GM18858 (cell line): ENCODE measurements at regions not wholly inside any gene's neighbourhood (a gene's known extent, or its start where the extent isn't known, plus 50 kb on each side); places are given as distances from the start of the nearest gene placed in this dataset.
"Not testable (repeated sequence)": the region's sequence is repeated elsewhere in the genome, so short reads cannot be mapped to it uniquely, and the experiment has no call there.

ENCODE experiments used
- ATAC-seq: cut with Tn5 transposase; IDR thresholded peaks from one replicate; pipeline ENCODE4 v1.9.1; 2021; ENCODE audit not compliant: unreplicated experiment

DNA sequence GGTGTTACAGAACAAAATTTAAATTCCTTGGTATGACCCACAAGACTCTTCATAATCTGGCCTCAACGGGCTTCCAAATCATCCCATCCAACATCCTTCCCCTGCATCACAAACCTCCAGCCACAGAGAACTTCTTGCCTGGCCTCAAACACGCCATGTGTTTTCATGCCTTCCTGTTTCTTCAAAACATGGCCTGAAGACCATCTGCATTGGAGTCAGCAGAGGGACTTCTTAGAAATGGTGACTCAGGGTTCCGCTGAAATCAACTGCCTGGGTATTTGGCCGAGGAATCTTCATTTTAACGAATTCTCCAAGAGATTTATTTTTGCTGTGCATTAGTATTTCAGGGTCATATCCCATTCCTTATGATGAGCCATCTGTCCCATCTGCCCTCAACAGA lies 138.1 kb upstream of the RAP2B start:
- ATAC-seq = no peak

DNA sequence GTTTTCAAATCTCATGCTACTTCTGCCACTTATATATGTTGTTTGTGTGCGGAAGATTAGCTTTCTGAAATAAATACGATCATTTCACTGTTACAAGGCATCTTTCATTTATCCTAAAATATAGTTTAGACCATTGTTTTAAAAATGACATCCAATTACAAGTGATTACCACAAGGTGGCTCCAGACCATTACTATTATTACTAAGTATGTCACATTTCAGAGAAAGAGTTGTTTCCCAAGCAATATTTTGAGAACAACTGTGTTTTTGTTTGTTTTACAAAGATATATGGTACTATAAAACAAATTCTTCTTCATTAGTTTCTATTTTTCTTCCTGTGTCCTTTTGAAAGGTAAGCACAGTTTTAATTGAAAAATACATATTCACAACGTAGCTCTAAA lies 136.0 kb upstream of the RAP2B start:
- peak; percentile 57 for ATAC-seq

DNA sequence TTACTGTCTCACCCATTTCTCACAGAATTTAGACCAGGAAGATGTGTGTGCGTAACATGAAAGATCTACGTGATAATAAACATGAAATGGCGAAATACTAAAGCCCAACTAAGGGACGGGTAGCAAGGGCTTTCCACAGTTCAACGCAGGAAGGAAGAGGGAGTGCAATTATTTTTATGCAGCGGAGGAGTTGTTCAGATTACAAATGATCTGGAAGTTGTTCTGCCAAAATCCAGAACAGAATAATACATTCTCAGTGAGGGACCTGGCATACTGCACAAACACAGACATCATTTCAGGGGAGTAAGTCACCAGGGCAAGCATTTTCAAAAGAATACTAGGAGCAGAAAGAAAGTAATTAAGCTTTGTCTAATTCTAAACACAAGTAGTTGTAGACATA lies 133.6 kb upstream of the RAP2B start:
- no peak for ATAC-seq

DNA sequence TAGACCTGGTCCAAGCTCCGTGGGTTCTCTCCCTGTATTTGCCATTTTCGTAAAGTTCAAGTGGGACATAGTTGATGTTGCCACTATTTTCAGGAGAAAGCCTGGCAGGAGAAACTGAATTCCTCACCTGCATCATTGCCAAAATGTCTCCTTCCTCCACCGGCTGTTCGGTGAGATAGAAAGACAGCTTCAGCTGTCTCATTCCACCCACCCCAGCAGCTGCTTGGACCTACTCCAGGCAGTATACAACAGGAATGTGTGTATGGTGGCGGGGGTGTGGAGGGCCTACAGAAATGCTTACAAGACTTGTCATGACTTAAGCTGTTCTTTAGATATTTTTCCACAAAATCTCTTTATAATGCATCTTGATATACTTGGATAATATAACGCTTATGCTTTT lies 132.7 kb upstream of the RAP2B start:
- ATAC-seq = no peak

DNA sequence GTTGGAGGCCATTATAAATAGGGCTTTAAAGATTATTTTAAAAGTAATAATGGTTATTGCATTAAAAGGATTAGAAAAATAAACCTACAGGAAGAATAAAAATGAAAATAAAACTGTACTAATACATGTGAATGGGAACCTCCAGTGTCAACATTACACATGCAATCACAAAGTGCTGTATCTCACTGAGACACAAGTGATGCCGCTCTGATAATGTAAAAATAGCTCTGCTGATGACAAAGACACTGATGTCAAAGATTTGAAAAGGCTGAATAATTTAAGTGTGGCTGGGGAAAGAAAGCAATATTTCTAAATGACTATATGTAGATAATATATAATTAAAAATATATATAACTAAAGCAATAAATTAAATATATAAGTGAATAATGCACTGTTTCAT lies 129.1 kb upstream of the RAP2B start:
- no peak for ATAC-seq

DNA sequence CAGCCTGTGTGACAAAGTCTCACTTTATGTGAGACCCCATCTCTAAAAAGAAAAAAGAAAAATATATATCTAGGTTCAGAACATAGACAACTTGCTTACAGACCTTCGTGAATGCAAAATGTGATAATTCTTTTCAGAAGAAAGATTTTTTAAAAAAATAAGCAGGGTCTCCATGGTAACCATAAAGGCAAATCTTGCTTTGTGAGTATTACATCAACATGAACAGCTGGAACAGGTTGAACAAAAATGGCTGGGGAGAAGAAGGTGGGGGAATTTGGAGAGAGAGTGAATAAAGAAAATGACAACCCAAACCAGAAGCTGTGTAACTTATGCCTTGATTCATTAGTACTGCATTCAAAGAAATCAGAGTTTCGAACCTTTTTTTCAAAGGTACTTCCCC lies 125.2 kb upstream of the RAP2B start:
- no peak for ATAC-seq

DNA sequence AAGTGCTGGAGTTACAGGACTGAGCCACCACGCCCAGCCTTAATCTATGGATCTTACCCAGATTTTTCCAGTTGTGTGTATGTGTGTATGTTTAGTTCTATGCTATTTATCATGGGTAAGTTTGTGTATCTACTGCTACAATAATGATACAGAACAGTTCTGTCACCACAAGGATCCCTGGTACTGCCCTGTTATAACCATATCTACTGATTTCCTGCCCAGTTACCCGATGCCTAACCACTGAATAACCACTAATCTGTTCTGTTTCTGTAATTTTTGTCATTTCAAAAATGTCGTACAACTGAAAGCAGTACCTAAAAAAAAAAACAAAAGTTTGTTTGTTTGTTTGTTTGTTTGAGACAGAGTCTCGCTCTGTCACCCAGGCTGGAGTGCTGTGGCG lies 123.7 kb upstream of the RAP2B start:
- no peak for ATAC-seq

DNA sequence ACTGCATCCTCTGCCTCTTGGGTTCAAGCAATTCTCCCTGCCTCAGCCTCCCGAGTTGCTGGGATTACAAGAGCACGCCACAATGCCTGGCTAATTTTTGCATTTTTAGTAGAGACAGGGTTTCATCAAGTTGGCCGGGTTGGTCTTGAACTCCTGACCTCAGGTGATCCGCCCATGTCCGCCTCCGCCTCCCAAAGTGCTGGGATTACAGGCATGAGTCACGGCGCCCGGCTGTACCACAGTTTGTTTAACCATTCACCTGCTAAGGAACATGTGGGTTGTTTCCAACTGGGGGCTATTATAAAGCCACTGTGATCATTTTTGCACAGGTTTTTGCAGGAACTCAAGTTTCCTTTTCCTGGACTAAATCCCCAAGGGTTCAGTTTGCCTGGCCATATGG lies 123.2 kb upstream of the RAP2B start:
- no peak for ATAC-seq

DNA sequence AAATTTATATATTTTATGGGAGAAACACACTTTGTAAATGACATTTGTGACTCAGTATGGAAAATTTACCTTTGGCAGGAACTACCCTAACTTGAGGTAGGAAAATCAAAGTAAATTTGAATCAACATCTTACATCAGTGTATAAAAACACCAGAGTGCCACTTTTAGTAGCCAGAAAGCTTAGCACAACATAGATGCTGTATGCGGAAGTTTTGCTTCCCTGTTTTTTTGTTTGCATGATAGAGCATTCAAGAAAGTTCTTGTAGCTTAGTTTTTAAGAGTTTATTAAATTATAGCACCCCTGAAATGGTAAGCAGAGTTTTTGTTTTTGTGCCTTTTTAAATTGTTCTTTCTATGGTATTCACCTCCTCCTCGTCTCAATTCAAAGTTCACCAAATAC lies 120.8 kb upstream of the RAP2B start:
- no peak for ATAC-seq

DNA sequence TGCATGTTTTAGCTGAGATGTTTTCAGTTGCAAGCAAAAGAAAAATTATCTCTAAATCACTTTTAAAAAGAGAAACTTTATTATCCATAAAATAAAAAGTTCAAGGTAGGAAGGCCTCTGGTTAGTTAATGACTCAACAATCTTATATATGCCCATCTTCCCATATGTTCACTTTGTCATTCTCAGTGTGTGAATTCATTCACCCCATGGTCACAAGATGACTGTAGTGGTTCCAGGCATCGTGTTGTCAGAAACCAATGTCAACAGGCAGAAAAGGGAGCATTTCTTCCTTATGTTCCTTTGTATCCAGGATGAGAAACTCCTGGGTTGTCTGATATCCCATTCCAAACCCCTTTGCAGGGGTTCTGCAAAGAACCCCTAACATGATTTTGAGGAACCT lies 119.9 kb upstream of the RAP2B start:
- no peak for ATAC-seq

DNA sequence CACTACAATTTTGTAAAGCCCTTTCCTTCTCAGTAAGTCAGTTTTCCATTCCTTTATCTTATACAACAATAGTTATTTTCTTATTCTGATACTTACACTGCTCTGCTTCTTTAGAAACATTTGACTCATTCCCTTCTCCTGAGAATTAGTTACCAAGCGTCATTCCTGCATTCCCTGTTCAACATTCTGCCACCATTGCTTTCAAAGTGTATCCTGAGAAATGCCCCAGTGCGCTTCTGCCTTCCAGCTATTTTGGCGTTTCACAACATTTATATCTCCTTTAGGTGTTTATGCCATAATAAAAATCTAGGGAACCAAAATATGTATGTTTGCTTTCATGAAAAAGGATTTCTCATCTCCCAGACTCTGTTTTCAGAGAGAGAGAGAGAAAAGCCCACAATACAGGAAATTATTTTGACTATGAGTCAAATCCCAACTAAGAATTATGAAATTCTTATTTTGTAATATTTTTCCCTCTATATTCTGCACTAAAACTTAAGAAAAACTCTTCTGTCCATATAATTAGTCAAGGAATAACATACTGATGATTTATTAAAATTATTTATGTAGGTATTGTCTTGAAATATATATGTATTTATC lies 118.2 kb upstream of the RAP2B start:
- ATAC-seq = no peak

DNA sequence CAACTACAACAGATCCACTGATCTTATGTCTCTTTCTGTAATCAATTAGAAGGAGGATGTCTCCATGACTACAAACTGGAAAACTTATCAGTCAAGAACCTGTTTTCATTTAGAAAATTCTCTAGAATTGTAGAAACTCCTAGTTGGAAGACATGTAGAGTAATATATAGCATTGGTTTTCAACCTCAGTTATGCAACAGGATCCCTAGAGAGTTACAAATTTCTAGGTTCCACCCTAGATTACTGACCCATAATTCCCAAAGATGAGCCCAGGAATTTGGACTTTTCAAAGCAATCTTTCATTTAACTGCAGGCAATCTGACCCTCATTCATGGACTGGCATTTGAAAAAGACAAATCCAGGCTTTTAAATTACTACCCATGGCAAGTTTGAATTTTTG lies 116.9 kb upstream of the RAP2B start:
- no peak for ATAC-seq

DNA sequence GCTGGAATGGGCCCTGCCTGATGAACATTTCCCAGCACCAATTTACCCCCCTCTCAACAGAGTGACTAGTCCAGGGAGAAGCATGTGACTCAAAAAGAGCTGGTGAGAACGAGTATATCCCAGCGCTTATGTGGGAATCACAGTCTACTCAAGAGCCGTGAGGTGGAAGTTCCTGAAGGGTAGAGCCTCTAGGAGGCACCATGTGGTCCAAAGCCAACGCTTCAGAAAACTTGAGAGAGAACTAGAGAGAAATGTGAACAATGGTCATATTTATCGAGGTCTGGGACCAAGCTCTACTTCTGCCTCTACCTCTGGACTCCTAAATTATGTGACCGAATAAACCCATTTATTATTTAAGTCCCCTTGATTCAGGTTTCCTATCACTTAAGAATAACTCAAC lies 111.0 kb upstream of the RAP2B start:
- no peak for ATAC-seq

DNA sequence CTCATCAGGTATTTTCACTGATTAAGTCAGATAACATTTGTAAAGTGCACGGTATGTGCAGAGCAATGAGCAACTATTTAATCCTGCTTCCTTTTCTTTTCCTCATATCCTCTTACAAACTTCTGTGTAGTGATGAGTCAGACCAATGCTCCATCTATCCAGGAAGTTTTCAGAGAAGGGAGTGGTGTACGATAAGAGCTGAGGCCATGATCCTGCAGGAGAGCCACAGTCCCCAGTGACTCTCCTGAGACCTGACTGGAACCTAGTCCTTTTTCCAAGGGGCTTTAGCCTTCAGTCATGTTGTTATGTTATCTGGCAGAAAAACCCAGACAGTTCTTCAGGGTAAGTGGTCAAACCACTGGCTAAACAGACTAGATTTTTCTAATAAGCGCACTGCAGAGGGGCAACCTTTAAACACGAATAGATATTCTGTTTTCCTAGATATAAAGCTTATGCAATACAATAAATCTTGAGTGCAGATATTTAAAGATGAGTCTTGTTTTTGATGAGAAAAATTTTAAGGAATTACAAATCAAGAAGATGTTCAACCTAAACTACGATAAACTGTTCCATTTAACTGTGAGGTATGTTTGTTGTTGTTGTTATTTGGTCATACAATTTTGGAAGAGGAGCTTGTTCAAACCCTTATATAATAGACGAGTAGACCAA lies 110.5 kb upstream of the RAP2B start:
- ATAC-seq = no peak

DNA sequence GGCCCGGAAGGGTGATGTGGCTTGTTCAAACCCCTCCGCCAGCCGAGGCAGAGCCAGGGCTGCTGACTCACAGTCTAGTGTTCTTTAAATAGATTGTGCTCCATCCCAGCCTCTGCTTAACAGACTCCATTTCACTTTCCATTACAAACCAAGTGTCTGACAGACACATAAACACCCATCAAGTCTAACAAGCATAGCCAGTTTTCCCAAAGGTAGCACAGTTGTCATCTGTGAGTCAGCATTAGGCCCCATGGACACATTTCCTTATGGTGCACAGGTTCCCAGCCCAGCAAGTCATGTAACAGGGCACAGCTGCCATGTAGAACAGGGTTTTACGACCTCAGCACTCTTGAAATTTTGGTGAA lies 109.9 kb upstream of the RAP2B start:
- no peak for ATAC-seq

DNA sequence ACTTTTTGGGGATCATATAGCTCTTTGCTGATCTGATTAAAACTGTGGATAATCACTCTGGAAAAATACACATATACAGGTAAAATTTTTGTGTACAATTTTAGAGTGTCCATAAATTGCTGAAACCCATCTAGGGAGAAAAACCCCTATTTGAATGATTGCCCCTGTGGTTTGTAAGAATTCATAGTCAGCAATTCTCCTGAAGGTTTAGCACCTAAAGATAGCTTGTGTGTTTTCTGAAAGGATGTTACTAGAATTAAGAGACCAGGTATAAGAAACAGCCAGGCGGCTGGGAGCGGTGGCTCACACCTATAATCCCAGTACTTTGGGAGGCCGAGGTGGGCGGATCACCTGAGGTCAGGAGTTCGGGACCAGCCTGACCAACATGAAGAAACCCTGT lies 106.8 kb upstream of the RAP2B start:
- ATAC-seq = no peak

DNA sequence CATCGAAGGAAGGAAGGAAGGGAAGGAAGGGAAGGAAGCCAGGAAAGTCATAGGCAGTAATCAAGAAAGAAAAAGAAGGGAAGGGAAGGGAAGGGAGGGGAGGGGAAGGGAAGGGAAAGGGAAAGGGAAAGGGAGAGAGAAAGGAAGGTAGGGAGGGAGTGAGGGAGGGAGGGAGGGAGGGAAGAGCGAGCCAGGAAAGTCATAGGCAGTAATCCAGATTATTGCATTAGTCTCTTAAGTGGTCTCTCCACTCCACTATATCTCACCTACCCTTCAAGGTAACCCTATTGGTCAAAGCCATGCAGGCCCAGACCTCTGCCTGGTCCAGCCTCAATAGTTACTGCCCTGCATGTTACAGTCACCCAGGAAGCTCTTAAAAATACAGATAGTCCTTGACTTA lies 106.2 kb upstream of the RAP2B start:
- ATAC-seq = no peak

DNA sequence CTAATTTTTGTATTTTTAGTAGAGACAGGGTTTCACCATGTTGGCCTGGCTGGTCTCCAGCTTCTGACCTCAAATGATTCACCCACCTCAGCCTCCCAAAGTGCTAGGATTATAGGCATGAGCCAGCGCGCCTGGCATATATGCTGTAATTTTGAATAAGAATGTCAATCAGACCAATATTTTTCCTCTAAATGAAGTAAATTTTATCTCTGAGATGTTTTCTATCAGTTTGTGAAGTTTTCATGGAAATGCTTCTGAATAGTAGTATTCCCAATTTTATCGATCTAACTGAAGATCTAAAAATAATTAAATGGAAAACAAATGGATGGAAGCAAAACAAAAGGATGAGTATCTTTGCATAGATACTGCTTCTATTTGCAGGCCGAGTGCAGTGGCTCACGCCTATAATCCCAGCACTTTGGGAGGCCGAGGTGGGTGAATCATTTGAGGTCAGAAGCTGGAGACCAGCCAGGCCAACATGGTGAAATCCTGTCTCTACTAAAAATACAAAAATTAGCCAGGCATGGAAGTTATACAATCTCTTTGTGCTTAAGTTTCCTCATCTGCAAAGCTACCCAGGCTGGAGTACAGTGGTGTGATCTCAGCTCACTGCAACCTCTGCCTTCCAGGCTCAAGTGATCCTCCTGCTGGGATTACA lies 103.9 kb upstream of the RAP2B start:
- not testable (repeated sequence) for ATAC-seq

DNA sequence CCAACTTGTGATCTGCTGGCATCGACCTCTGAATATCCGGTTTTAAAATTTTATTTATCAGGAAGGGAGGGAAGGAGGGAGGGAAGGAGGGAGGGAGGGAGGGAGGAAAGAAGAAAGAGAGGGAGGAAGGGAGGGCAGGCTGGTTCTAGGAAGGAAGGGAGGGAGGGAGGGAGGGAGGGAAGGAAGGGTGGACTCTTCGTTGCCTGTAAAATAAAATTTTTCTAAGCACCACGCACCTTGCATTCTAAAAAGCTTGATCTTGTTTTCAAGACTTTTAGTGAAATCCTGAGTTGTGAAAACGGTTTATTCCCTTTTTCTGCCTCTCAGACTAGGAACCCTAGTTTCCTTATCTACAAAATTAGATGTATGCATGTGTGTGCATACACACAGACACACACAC lies 101.7 kb upstream of the RAP2B start:
- ATAC-seq = no peak

DNA sequence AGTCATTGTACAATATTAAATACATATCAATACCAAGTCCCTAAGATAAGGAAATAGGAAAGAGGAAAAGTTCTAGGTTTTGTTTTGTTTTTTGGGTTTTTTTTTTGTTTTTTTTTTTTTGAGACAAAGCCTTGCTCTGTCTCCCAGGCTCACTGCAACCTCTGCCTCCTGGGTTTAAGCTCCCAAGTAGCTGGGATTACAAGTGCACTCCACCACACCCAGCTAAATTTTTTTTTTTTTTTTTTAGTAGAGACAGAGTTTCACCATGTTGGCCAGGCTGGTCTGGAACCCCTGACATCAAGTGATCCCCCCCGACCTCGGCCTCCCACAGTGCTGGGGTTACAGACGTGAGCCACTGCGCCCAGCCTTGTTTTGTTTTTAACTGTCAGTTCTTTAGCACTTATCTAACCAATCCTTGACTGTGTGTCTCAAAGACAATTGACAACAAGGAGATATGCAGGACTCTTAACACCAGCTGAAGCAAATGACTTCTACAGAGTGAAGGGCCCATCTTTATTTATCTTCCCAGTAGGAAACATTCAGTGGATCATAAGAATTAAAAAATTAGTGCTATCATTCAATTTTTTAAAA lies 100.0 kb upstream of the RAP2B start:
- no peak for ATAC-seq

DNA sequence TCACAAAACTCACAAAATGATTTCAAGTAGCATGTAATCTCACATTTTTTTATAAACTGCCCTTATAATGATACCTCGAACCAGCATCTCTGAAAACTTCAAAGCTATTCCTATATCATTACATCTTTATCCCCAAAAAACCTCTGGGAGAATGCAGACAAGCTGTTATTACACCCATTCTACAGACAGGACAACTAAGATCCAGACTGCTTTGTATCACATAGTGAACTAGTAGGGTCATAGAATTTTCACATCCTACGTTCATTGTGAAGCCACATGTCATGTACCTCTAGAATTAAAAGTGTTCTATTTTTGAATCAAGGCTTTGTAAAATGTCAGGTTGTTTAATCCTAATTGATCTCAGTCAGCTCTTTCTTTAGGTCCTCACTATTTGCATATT lies 98.7 kb upstream of the RAP2B start:
- no peak for ATAC-seq

DNA sequence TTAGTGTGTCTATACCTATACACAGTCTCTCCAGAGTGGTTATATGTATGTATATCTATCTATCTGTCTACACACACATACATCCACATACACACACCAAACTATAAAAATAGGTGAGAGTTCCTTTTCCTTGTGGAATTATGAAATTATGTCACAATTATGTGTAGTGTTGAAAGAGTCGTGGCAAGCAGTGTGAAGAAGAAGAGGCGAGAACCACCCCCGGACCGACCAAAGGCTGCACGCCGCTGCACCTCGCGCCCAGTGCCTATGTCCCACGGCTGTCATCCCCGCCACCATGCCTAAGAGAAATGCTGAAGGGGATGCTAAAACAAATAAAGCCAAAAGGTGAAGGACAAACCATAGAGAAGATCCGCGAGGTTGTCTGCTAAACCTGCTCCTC lies 95.0 kb upstream of the RAP2B start:
- no peak for ATAC-seq
